ENCODE measurements at regions not wholly inside any gene's neighbourhood (a gene's known extent, or its start where the extent isn't known, plus 50 kb on each side); places are given as distances from the start of the nearest gene placed in this dataset.
"Not testable (repeated sequence)": the region's sequence is repeated elsewhere in the genome, so short reads cannot be mapped to it uniquely, and the experiment has no call there.

- ATAC-seq = no peak
- intact Hi-C loops (cut with DNase I) = no loop called here
- WGBS (ENCODE audit: insufficient coverage, low coverage, low lambda C conversion rate, missing lambda C conversion rate) = 48% methylated on average over 3 of the region's 3 CpGs
Observed at GRCh38 chr14:85342858-85343607, 186.9 kb upstream of the FLRT2 start.

DNA sequence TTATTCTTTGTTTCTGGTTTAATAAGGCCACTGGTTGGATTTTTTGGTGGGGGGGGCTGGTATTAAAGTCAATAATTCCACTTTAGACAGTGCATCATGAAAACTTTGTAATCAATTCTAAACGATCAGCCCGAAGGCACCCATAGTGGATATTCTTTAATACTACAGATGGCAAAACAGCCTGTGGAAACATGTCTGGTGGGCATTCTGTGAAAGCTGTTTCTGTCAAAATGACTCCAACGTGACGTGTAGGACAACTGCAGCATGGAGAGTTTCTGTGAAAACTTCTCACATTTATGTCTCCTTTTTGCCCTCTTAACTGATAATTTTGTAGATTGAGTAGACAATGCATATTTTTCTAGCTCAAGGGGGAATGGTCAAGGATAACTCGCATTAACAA lies 185.8 kb upstream of the FLRT2 start:
- ATAC-seq = no peak
- Histone ChIP-seq H3K4me3 (no peak overlapping the region), H3K27me3 (no peaks in the 10 kb centered on the region), H3K36me3 (no peaks in the 10 kb centered on the region), H3K4me1 (no peaks in the 10 kb centered on the region), H3K9me3 (no peaks in the 10 kb centered on the region), H3K27ac (no peak overlapping the region)
- WGBS (ENCODE audit: insufficient coverage, low coverage, low lambda C conversion rate, missing lambda C conversion rate) = 55% methylated on average over 5 of the region's 5 CpGs
- no peak for TF ChIP-seq POLR2A (IDR thresholded peaks at IDR 0.05)
- TF ChIP-seq CTCF (IDR thresholded peaks at IDR 0.05) = no peak
- no peak for DNase-seq
- intact Hi-C loops (cut with DNase I) = no loop called here

More at GRCh38 chr14:85342858-85343607, 186.9 kb upstream of the FLRT2 start:
- TF ChIP-seq CTCF (IDR thresholded peaks at IDR 0.05) (no peak), POLR2A (IDR thresholded peaks at IDR 0.05) (no peak)
- no peak for DNase-seq
- Histone ChIP-seq H3K36me3 (no peaks in the 10 kb centered on the region), H3K27me3 (no peaks in the 10 kb centered on the region), H3K9me3 (no peaks in the 10 kb centered on the region), H3K27ac (no peak overlapping the region), H3K4me1 (no peaks in the 10 kb centered on the region), H3K4me3 (no peak overlapping the region)

- WGBS (ENCODE audit: insufficient coverage, low coverage, low lambda C conversion rate, missing lambda C conversion rate) = 51% methylated on average over 6 of the region's 6 CpGs
- ATAC-seq = no peak
- TF ChIP-seq POLR2A (IDR thresholded peaks at IDR 0.05) (no peak), CTCF (IDR thresholded peaks at IDR 0.05) (no peak)
Observed at GRCh38 chr14:85344847-85345570, 184.9 kb upstream of the FLRT2 start.

GRCh38 chr14:85350667-85351066 lies 179.3 kb upstream of the FLRT2 start:
- ATAC-seq (no peak), DNase-seq (no peak)
- H3K4me1 ChIP-seq = no peaks in the 10 kb centered on the region
- TF ChIP-seq POLR2A (IDR thresholded peaks at IDR 0.05) = no peak
- no peak for TF ChIP-seq CTCF (IDR thresholded peaks at IDR 0.05)
- no peaks in the 10 kb centered on the region for H3K27me3 ChIP-seq
- no peaks in the 10 kb centered on the region for H3K36me3 ChIP-seq
- no peak overlapping the region for H3K4me3 ChIP-seq
- H3K27ac ChIP-seq = no peak overlapping the region
- intact Hi-C loops (cut with DNase I) = no loop called here
- H3K9me3 ChIP-seq = no peaks in the 10 kb centered on the region
- WGBS (ENCODE audit: insufficient coverage, low coverage, low lambda C conversion rate, missing lambda C conversion rate) = 28% methylated on average over 3 of the region's 3 CpGs

More at GRCh38 chr14:85344847-85345570, 184.9 kb upstream of the FLRT2 start:
- Histone ChIP-seq H3K4me1 (no peaks in the 10 kb centered on the region), H3K27me3 (no peaks in the 10 kb centered on the region), H3K4me3 (no peak overlapping the region), H3K36me3 (no peaks in the 10 kb centered on the region), H3K27ac (no peak overlapping the region), H3K9me3 (no peaks in the 10 kb centered on the region)
- DNase-seq = no peak
- intact Hi-C loops (cut with DNase I) = no loop called here

GRCh38 chr14:85352588-85352987 lies 177.4 kb upstream of the FLRT2 start:
- H3K27ac ChIP-seq; H3K36me3 ChIP-seq; ATAC-seq; H3K4me3 ChIP-seq; H3K27me3 ChIP-seq; H3K9me3 ChIP-seq; intact Hi-C loops (cut with DNase I); H3K4me1 ChIP-seq: not testable (repeated sequence)
- WGBS (ENCODE audit: insufficient coverage, low coverage, low lambda C conversion rate, missing lambda C conversion rate) = no CpG with 5 or more reads among the region's 26 CpGs
- DNase-seq = peak in 1 of 3 donors; percentile 50
